HuH-7 (cell line): ENCODE measurements at regions not wholly inside any gene's neighbourhood (a gene's known extent, or its start where the extent isn't known, plus 50 kb on each side); places are given as distances from the start of the nearest gene placed in this dataset.

Source experiments
- DNase-seq: peaks from one replicate; pipeline ENCODE4 v3.0.0; 2011; ENCODE audit warnings: low spot score

DNA sequence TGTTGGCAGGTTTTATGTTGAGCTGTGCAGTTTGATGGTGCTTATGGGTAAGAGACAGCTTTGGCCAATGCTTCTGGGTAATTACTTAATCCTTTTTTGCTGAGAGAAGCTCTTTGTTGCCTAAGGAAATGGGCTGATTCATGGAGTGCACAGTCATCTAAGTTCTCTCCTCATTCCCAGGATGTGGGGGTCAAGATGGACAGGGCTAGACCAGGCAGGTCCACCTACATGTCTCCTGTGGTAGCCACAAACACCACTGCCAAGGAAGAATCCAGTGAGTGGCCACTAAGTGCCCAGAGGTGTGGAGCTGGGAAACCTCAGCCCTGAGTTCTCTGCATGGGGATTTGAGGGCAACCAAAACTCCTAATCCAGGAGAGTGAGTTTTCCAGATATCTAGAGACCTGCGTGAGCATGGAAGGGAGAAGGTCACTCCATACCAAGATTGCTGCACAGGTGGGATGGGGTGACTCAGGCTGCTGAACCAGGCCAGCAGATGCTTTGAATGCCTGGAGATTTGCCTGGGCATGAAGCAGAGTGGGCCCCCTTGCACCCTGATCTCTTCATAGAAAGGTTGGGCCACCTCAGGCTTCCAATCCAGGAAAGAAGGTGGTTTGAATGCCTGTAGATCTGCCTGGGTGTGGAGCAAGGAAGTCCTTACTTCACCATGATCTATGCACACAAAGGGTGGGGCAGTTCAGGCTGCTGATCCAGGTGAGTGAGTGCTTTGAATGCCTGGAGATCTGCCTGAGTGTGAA, 234.8 kb upstream of the GNPDA2 start:
- DNase-seq = no peak

DNA sequence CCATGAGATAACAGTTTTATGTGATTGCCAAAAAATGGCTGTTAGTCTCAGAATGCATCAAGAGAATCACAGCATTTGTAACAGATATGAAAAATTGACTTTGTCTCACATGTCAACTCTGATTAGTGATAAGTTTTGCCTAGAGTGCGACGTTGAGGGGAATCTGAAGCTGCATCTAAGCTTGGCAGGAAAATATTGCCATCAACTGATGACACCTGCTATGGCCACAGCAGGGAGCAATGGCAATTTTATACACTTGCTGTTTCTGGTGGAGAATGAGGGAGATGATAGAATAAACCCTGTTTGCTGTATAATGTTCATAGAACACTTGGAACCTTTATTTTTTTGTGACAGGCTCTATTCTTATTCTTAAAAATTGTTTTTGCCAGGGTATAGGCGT, 205.4 kb upstream of the GNPDA2 start:
- no peak for DNase-seq

DNA sequence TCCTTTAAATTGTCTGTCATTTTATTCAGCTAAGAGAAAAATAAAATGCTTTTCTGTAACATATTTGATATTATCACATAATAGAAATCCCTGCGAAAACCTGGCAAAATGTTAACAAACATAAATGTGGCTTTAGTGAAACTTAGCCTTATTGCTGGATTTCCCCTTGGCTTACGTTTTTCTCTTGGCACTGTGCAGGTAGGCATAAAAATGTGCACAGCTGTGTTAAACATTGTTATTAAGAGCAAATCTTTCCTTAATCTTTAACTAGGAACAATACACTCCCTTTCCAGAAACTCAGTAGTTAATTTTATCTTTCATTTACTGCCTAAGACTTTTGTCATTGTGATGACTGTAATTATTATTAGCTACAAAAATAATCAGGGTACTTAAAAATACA, 202.4 kb upstream of the GNPDA2 start:
- DNase-seq = no peak

DNA sequence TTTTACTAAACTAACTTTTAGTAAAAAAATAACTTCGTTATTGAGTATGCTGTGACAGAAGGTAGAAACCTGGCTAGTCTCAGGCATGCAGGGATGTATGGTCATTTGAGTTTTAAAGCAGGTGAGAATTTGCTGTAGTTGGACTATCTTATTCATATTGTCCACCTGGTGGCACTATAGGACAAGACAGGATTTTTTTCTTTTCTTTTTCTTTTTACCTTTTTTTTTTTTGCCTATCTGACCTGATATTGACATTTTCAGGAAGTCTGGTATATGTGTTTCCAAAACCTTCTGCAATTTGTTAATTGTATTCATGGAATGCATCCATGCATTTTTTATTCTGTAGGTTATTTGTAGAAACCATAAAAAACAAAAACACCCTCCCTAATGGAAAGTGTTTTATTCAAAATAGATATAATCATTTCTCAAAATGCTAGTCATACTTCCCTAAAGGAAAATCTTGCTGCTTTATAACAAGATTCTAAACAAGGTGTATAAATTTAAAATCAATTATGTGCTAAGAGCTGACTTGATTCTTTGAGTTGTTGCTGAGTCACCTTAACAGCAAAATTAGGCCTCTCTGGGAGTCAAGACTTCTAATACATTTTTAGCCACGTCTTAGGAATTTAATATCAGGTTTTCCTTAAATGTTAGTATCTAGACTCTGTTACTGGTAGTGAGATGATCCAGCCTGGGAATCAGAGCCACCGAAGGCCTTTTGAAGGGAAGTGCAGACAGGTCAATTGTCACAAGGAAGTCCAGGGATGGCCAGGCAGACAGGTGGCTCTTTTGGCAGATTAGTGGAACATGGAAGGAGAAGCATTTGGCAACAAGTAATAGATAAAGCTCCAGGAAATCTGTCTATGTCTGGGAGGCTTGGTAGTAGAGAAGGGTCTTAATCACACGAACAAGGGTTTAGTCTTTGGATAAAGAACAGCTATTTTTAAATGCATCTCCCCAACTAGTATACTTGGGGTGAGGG, 201.3 kb upstream of the GNPDA2 start:
- peak; percentile 4 for DNase-seq

DNA sequence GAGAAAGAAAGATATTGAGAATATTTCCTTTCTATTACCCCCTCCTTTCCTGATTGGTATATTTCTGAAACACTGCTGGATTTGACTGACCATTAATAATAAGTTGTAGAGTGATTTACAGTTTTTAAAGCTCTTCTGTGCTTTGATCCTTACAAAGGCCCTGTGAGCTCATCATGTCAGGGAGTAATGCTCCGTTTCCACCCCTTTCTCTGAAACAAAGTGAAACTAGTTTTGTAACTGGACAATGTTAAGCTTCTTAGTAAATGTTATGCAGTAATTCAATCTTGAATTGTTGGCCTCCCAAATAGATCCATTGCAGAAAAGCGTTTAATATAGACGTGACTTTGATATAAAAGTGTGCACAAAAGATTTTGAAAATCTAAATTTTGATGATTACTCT, 190.1 kb upstream of the GNPDA2 start:
- no peak for DNase-seq

DNA sequence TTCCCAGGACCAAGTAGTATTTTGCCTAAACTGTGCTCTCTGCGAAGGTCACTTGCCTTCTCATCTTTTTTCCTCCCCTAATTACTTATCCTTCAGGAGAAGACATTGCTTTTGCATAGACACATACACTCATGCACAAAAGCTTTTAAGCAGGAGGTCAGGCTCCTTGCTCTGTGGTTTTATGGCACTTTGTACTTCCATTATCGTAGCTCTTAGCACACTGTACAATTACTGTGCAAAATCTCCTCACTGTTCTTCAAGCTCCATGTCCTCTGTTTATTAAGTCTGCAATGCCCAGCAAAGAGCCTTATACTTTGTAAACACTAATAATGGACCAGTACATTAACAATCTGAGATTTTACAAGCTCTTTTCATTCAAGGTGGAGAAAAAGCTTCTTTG, 188.4 kb upstream of the GNPDA2 start:
- DNase-seq = no peak

DNA sequence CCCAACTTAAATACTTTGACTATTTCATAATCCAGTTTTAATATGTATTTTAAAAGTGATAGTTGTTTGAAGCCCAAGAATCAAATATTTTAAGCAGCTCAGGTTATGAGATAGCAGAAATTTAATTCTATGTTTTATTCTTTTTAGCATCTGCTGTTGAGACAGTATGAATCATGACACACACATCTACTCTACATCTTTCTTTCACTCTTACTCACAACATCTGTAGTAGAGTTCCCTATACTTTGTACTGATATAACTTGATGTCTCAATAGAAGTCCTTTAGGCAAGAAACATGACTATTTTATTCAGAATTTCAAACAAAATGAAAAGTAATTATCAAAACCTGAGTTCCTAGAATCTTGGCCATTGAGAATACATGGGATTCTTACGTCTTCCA, 187.9 kb upstream of the GNPDA2 start:
- DNase-seq = no peak

DNA sequence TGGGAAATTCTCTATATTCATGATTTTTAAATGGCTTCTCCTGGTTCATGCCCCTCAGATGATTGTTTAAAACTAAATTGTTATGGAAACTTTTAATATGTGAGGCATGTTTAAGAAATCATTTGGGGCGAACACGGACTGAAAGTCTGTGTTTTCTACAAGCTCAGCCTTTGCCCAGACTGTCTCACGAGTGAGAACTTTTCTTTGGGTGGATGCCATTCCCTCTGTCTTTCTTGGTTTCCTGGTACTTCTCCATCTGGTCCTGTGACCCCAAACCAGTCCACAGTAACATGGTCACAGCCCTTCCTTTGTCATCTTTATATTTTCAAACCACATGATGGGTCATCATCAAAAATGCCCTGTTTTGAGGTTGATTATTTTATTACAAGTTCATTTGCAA, 186.6 kb upstream of the GNPDA2 start:
- DNase-seq = no peak

DNA sequence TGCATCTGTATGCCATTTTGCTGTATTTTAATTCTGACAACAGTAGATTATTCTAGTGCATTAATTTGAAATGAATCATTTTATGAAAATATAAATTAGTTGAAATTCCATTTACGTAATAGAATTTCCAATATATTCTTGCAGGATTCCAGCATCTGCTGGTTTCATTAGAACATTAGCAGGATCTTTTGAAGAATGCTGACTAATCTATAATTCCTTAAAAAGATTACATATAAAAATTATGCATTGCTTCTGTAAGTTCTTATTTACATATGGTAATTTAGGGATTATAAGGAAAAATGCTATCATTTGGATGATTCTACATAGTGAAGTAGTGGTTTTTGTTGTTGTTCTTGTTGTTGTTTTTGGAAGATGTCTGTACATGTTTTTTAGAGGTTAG, 182.2 kb upstream of the GNPDA2 start:
- no peak for DNase-seq

DNA sequence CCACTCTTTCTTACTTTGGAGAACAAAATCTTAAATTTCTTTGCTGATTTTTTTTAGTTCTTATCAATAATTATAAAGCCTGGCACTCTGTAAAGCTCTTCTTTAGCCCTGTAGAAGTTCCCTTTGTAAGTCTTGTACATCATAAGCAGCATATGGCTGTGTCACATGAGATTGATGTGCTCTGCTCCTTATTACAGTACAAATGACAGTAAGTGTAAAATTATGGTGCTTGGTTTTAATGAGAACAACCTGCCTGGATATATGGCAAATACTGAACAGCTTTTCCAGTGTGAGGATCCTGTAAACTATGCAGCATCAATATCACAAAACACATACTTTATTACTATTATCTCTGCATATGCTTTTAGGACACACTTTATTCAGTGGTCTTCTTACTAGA, 145.9 kb upstream of the GNPDA2 start:
- no peak for DNase-seq

DNA sequence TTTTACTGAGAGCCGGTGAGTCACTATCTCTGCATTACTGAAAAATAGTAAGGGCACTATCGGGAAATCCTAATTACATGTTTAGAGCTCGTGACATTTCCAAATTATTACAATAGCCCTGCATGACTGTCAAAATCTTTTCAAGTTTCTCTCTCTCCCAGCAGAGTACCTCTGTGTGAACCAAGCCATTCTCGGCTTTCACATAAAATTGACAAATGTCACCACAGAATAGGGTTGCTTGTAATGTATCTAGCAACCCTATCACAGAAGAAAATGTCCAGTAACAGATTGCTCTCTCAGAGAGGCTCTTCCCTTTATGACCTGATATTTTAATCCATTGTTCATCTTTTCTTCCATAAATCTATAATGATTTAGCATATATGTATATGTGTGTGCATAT, 144.8 kb upstream of the GNPDA2 start:
- DNase-seq = no peak

DNA sequence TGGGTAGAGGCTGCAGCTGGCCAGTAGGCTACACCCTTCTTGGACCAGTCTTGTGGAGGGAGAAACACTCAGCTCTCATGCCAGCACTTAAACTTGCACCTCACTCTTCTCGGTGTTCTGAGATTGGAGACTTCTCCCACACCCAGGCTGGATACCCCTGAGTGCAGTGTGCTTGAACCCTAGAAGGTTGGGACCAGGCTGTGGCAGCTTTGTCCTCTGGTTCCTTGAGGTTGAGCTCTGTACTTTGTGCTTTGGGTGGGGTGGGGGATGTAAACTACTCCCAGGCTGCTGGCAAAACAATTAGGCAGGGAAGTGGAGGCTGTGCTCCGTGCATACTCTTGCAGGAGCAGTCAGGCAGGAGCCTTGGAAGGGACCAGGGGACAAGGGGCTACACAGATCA, 143.6 kb upstream of the GNPDA2 start:
- DNase-seq = no peak

DNA sequence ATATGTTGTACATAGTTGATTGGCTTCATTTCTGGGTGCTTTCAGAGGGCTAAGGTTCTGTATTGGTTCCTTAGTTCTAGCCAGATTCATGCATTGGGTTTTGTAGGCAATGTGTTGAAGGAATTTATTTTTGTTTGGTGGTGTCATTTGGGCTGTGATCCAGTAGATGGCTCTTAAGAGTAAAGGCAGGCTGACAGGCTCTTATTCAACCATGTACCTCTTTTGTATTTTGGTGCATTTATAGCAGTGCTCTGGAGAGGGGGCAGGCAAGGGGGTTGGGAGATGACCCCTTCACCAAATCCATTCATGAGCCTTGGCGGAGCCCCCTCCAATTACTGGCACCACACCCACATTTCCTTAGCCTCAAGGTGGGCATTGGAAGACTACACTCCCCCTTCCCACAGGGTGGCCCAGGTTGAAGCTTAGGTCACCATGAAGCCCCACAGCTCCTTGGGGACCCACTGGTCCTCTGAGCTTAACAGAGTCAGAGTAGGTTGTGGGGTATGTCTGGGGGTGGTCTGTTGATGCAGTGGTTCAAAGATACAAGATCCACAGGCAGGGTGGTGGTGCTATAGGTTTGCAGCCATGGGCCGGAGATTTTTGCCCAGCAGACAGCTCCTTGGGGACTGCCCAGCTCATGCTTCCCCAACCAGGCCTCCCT, 143.0 kb upstream of the GNPDA2 start:
- no peak for DNase-seq

DNA sequence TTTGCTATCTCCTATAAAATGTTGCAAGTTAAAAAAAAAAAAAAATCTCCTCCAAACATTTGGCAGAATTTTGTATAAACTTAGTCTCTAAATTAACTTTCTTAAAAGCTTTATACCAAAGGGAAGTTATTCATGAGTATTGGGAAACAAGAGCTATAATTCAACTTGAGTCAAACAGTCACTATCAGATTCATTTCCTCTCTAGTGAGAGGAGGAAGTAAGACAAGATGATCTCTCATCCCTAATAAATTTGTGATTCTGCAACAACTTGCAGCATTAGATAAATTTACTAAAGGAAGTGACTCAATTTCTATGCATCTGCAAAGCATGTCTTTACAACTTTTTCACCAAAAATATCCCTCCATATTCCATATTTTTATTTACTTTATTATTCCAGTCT, 135.4 kb upstream of the GNPDA2 start:
- DNase-seq = no peak

DNA sequence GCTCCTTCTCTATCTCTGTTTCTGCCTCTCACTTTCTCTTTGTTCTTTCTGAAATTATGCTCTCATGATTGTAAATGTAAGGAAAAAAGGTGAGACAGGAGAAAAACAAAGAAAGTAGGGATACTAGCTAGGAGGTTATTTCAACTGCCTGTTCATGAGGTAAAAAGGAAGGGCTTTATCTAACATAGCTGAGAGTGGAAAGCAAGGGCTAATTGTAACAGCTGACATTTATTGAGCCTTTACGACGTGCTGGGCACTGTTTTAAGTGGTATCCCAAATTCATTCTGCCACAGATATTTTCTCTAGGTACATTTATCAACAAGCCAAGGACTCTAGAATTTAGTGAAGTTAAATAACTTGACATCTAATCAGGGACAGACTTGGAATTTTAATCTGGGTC, 133.1 kb upstream of the GNPDA2 start:
- DNase-seq = no peak

DNA sequence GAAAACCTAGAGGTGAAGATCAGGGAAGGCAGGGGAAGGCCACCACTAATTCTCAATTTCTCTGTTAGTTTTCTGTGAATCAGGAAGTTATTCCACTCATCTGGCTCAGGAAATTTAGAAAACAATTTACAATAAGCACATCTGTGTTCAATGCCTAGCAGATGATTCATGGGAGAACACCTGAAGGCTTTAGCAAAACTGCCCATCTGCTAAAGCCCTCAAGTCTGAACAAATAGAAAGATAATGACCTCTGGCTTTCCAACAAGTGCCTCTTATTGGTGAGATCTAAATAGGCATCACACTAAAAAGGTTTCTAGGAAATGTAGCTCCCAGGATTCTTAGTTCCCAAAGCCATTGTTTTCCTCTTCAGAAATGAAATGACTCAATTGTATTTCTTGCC, 122.1 kb upstream of the GNPDA2 start:
- DNase-seq = no peak

DNA sequence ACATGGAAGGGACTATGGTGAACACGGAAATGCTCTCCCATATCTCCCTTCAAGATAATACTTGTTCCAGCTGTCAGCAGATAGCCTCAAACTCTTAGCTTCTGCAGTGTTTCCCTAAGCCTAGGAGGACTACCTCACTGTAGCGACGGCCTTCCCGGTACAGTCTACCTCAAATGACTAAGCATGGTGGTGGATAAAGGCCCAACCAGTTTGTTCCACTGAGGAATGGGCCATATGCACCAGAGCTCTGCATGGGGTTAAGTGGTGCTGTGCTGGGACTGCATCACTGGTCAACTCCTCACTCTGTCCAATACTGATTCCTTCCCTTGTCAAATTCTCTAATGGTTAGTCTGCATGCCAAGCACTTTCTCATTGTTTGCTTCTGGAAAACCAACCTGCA, 119.6 kb upstream of the GNPDA2 start:
- DNase-seq = no peak

DNA sequence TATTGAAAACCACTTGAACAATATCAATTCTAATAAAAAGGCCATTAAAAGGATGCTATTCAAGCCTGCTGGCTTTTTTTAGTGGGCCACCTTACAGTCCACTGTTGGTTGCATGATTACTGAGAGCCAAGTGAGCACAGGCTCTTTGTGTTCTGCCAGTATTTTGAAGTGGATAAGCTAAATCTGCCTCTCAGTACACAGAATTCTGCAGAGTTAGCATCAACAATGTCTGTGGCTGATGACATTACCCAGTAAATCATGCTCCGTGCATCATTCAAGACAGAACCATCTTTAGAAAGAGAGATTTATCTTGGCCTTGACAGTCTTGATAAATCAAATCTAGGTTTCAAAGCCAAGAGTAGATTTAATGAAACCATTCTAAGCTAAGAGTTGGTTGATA, 119.0 kb upstream of the GNPDA2 start:
- DNase-seq = no peak

DNA sequence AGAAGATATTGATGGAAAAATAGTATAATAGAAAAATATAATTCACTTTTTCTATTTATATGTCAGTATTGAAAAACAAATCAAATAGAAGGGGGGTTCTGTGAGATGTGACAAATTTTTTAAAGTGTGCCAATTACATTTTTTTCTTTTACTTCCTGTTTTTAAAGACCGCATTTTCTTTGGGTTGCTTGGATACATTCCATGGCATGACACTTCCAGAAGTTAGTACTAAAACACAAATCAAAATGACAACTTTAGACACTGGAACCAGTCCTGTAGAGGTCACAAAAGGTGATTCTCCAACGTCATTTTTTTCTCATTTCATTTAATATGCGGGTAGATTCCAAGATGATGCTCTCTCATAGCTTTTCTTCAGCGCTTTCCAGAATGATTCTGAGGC, 116.2 kb upstream of the GNPDA2 start:
- no peak for DNase-seq

DNA sequence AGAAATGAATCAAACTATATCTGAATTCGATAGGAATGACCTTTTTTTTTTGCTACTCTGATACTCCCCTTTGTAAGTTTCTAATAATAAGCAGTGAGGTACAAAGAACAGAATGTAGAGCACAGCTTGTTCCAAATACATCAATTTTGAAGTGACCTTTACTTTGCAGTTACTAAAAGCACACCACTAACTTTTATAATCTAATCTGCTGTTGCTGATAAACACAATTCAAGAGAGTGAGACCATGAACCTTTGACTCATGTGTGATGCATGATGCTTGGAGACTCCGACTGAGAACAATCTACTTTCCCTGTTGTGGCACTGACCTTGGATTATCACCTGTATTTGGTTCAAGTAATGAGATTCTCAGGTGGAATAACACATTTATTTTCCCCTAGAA, 91.6 kb upstream of the GNPDA2 start:
- no peak for DNase-seq

DNA sequence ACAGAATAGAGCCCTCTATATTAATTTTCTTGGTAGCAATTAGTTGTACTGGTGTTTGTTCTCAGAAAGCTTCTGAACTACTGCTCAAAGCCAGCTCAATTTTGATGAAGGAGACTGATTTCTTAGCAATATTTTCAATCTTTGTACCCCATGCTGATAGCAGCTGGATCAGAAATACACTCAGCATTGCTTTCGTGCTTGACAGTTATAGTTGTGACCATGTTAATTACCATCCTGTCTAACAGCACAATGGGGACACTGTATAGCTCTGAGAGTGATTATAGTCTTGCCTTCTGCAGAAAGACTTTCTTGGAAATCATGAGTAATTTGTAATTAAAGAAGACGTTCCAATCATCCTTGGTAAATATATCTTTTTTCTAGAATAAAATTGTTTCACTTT, 79.7 kb upstream of the GNPDA2 start:
- DNase-seq = no peak

DNA sequence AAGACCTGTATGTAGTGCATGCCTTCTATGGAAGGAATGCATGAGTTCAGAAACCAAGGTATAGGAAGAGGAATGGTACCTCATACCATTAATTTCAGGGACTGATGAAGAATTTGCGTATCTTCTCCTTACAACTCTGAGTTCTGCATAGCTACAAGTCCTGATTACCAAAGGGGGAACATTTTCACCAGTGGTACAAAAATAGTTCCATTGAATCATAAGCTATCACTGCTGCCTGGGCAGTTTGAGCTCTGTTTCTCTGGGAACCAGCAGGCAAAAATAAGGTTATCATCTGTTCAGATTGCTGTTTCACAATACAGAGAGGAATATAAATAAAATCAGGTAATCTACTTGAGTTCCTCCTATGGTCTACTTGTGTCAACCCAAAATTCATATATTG, 77.9 kb upstream of the GNPDA2 start:
- no peak for DNase-seq

DNA sequence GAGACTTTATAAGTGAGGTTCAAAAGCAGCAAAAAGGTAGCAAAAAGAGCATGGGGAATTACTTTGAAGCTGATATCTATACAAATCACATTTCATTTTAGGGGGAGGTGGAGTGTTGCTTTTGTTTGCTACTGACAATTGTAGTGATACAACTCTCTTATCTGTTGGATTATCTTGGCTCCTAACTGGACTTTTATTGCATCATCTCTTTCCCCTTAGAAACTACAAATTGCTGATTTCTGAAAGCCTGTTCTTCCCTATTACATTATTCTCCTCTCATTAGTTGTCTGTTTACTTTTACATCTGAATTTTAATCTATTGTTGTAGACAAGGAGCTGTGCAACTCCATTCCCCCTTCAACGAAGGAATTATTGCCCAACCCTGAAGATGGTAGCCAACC, 75.0 kb upstream of the GNPDA2 start:
- no peak for DNase-seq
